BJ (cell line): ENCODE measurements at regions not wholly inside any gene's neighbourhood (a gene's known extent, or its start where the extent isn't known, plus 50 kb on each side); places are given as distances from the start of the nearest gene placed in this dataset.

Experiments
- CTCF ChIA-PET: fragments of 350-600 bp; formaldehyde crosslinking; extraction: SDS; loops from one replicate; lab custom pipeline; 2021; ENCODE audit warnings: antibody characterized with exemption, inconsistent platforms; lab: Yijun Ruan, JAX
- POLR2A ChIA-PET: fragments of 300-600 bp; sonication (Branson Sonifier 250); formaldehyde crosslinking; extraction: SDS; loops from one replicate; lab custom pipeline; 2021; ENCODE audit warnings: antibody characterized with exemption; lab: Charles Lee
- DNase-seq: peaks from one replicate; pipeline ENCODE4 v3.0.0-alpha.2; 2011; ENCODE audit warnings: low read depth
- H3K27me3 ChIP-seq: 2 replicates; pipeline ENCODE4 v1.6.0; 2011; ENCODE audit warnings: low read length; ENCODE audit not compliant: control insufficient read depth, insufficient read depth
- H3K36me3 ChIP-seq: 2 replicates; pipeline ENCODE4 v1.5.1; 2011; ENCODE audit warnings: low read length; ENCODE audit not compliant: control insufficient read depth, insufficient read depth
- H3K4me3 ChIP-seq: 2 replicates; pipeline ENCODE4 v1.5.1; 2011; ENCODE audit warnings: low read depth, mild to moderate bottlenecking, control low read depth, low read length
- CTCF ChIP-seq: IDR thresholded peaks from 2 replicates; pipeline ENCODE4 v1.5.1; 2011; ENCODE audit warnings: low read depth, mild to moderate bottlenecking, control low read depth, inconsistent platforms, low read length, moderate library complexity; ENCODE audit not compliant: insufficient read depth

- no peak for TF ChIP-seq CTCF
- POLR2A ChIA-PET = no interaction called here
- no peak for DNase-seq
- Histone ChIP-seq H3K4me3 (no peak overlapping the region), H3K36me3 (no peaks in the 10 kb centered on the region), H3K27me3 (no peaks in the 10 kb centered on the region)
- CTCF ChIA-PET = interaction anchor here (1.3 kb wide), 1 partner anchor 8 kb away, joined by 3 read pairs; no protein-coding TSS in a partner anchor
These were observed 73.9 kb upstream of the SLC14A2 start for GRCh38 chr18:45541421-45541820.

- Histone ChIP-seq H3K36me3 (no peaks in the 10 kb centered on the region), H3K27me3 (no peaks in the 10 kb centered on the region), H3K4me3 (no peak overlapping the region)
- ChIA-PET CTCF (no interaction called here), POLR2A (no interaction called here)
- TF ChIP-seq CTCF = no peak
- DNase-seq = no peak
These were observed 73.2 kb upstream of the SLC14A2 start for GRCh38 chr18:45542043-45542442.

- POLR2A ChIA-PET = no interaction called here
- no peak for DNase-seq
These were observed 67.4 kb upstream of the SLC14A2 start for GRCh38 chr18:45547910-45548309.

GRCh38 chr18:45548614-45549013, 66.7 kb upstream of the SLC14A2 start:
- ChIA-PET CTCF (interaction anchor here (2.1 kb wide), 1 partner anchor 14 kb away, joined by 7 read pairs; no protein-coding TSS in a partner anchor), POLR2A (no interaction called here)
- Histone ChIP-seq H3K4me3 (no peak overlapping the region), H3K27me3 (peaks cover 7% of the 10 kb centered on the region), H3K36me3 (no peaks in the 10 kb centered on the region)
- no peak for TF ChIP-seq CTCF
- DNase-seq = no peak

More at GRCh38 chr18:45547910-45548309, 67.4 kb upstream of the SLC14A2 start:
- H3K36me3 ChIP-seq = no peaks in the 10 kb centered on the region
- no peak overlapping the region for H3K4me3 ChIP-seq
- no peak for TF ChIP-seq CTCF
- CTCF ChIA-PET = interaction anchor here (2.1 kb wide), 1 partner anchor 13 kb away, joined by 7 read pairs; no protein-coding TSS in a partner anchor
- H3K27me3 ChIP-seq = peaks cover 7% of the 10 kb centered on the region

- no peaks in the 10 kb centered on the region for H3K36me3 ChIP-seq
- CTCF ChIA-PET = interaction anchor here (1.3 kb wide), 1 partner anchor 9 kb away, joined by 3 read pairs; no protein-coding TSS in a partner anchor
- TF ChIP-seq CTCF = no peak
- no peak overlapping the region for H3K4me3 ChIP-seq
- H3K27me3 ChIP-seq = peaks cover 8% of the 10 kb centered on the region
- DNase-seq = no peak
- POLR2A ChIA-PET = no interaction called here
These were observed 66.0 kb upstream of the SLC14A2 start for GRCh38 chr18:45549290-45549689.
